Calu3 (cell line): ENCODE measurements at regions not wholly inside any gene's neighbourhood (a gene's known extent, or its start where the extent isn't known, plus 50 kb on each side); places are given as distances from the start of the nearest gene placed in this dataset.
"Not testable (repeated sequence)": the region's sequence is repeated elsewhere in the genome, so short reads cannot be mapped to it uniquely, and the experiment has no call there.

Experiments
- BruUV-seq: library from RNA; stranded (reverse); fragments of 400-500 nt; replicated peaks from 2 replicates; lab custom pipeline; 2021; lab: Mats Ljungman, UMichigan
- CTCF ChIA-PET: fragments of 300-600 bp; sonication (Branson Sonifier 250); formaldehyde crosslinking; loops from one replicate; lab custom pipeline; 2022; ENCODE audit warnings: antibody characterized with exemption; lab: Charles Lee
- DNase-seq: peaks from one replicate; pipeline ENCODE4 v3.0.0; 2022
- H3K27ac Mint-ChIP-seq: one replicate; pipeline ENCODE4 v1.8.0; 2022; ENCODE audit warnings: mixed read lengths; ENCODE audit not compliant: unreplicated experiment
- H3K27me3 Mint-ChIP-seq: one replicate; pipeline ENCODE4 v1.8.0; 2022; ENCODE audit warnings: mixed read lengths; ENCODE audit not compliant: unreplicated experiment
- H3K36me3 Mint-ChIP-seq: one replicate; pipeline ENCODE4 v1.8.0; 2022; ENCODE audit warnings: mild to moderate bottlenecking, moderate library complexity, mixed read lengths; ENCODE audit not compliant: insufficient read depth, unreplicated experiment
- H3K4me1 Mint-ChIP-seq: one replicate; pipeline ENCODE4 v1.8.0; 2022; ENCODE audit warnings: mild to moderate bottlenecking, low read depth, mixed read lengths; ENCODE audit not compliant: unreplicated experiment
- H3K4me3 Mint-ChIP-seq: one replicate; pipeline ENCODE4 v1.8.0; 2022; ENCODE audit warnings: mild to moderate bottlenecking, low read depth, moderate library complexity, mixed read lengths; ENCODE audit not compliant: unreplicated experiment
- H3K9me3 Mint-ChIP-seq: one replicate; pipeline ENCODE4 v1.8.0; 2022; ENCODE audit warnings: low read depth, mixed read lengths; ENCODE audit not compliant: unreplicated experiment
- intact Hi-C: fragments of 100-400 bp; cut with micrococcal nuclease; formaldehyde crosslinking; loops from one replicate; pipeline ENCODE4 v1.10.0; 2022; ENCODE audit not compliant: unreplicated experiment
- TF ChIP-seq, protein P1 (sequence below): fragments of 200-600 bp; IDR thresholded peaks from one replicate; pipeline ENCODE4 v1.8.0; 2022; ENCODE audit warnings: antibody characterized with exemption; ENCODE audit not compliant: unreplicated experiment

DNA sequence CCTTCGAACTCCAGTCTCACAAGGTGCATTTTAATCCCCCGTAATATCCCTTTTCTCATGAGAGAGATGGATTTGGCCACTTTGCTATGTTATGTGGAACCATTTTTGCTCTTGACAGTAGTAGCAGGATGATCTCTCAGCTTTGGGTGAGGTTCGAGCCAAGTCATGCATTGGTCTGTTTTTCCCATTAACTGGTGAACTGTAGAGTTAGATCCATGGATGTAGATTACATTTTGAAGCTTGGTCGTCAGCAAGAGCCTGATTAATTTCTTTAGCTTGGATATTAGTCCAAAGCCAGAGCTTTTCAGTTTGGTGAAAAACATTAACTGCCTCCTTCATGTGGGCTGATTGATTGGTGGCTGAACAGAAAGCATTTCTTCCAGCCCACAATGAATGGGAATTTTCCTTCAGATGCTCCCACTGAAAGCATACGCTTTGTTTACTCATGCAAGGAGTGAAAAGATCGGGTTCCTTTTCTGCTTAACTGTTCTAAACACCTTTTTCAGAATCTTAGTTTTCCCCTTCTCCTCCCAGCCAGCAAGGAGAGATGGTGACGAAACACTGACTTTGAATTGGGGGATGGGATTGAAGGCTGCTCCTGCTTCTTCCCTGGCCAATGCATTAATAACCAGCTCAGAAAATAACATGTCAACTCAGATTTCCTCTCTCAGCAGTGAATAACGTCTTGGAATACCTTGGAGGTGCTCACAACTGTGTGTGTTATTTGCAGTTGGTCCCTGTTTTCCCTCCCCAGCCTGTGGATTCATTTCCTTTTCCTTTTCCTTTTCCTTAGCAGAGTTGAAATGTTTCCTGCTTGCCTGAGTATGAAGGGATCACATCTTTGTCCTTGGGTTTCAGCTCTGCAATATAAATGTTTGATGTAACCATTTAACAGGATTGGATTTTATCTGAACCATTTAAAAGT lies 351.8 kb upstream of the FZD8 start:
- H3K4me3 Mint-ChIP-seq, result no peak overlapping the region
- H3K4me1 Mint-ChIP-seq, result no peaks in the 10 kb centered on the region
- no peaks in the 10 kb centered on the region for H3K27me3 Mint-ChIP-seq
- intact Hi-C loops, result no loop called here
- no peak overlapping the region for H3K27ac Mint-ChIP-seq
- peaks cover 4% of the 10 kb centered on the region for H3K9me3 Mint-ChIP-seq
- TF ChIP-seq, protein P1, sequence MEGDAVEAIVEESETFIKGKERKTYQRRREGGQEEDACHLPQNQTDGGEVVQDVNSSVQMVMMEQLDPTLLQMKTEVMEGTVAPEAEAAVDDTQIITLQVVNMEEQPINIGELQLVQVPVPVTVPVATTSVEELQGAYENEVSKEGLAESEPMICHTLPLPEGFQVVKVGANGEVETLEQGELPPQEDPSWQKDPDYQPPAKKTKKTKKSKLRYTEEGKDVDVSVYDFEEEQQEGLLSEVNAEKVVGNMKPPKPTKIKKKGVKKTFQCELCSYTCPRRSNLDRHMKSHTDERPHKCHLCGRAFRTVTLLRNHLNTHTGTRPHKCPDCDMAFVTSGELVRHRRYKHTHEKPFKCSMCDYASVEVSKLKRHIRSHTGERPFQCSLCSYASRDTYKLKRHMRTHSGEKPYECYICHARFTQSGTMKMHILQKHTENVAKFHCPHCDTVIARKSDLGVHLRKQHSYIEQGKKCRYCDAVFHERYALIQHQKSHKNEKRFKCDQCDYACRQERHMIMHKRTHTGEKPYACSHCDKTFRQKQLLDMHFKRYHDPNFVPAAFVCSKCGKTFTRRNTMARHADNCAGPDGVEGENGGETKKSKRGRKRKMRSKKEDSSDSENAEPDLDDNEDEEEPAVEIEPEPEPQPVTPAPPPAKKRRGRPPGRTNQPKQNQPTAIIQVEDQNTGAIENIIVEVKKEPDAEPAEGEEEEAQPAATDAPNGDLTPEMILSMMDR, result no peak
- CTCF ChIA-PET, result interaction anchor here (0.7 kb wide), 1 partner anchor 25 kb away, joined by 3 read pairs; no protein-coding TSS in a partner anchor
- no TSS peak for BruUV-seq
- no peak for DNase-seq
- no peaks in the 10 kb centered on the region for H3K36me3 Mint-ChIP-seq

DNA sequence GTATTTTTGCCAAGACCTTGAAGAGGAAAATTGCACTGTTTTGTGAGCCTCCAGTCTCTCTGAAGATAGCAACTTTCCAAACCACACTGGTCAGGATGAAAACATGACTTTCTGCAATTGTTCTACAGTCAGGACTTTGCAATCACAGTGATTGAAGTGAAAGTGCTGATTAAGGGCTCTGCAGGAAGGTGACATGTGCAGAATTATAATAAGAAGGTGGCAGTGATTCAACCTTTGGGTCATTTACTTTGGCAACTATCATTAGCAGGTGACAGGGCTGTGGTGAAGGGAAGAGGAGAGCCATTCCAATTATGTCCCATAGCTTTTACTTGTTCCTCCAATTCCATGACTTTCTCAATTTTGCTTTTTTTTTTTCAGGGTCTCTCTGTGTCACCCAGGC lies 350.0 kb upstream of the FZD8 start:
- Mint-ChIP-seq H3K36me3 (no peaks in the 10 kb centered on the region), H3K9me3 (no peaks in the 10 kb centered on the region), H3K4me1 (no peaks in the 10 kb centered on the region), H3K27ac (no peak overlapping the region), H3K27me3 (no peaks in the 10 kb centered on the region), H3K4me3 (no peak overlapping the region)
- TF ChIP-seq, protein P1, result no peak
- BruUV-seq, result no TSS peak
- intact Hi-C loops, result no loop called here
- CTCF ChIA-PET, result no interaction called here
- DNase-seq, result no peak

DNA sequence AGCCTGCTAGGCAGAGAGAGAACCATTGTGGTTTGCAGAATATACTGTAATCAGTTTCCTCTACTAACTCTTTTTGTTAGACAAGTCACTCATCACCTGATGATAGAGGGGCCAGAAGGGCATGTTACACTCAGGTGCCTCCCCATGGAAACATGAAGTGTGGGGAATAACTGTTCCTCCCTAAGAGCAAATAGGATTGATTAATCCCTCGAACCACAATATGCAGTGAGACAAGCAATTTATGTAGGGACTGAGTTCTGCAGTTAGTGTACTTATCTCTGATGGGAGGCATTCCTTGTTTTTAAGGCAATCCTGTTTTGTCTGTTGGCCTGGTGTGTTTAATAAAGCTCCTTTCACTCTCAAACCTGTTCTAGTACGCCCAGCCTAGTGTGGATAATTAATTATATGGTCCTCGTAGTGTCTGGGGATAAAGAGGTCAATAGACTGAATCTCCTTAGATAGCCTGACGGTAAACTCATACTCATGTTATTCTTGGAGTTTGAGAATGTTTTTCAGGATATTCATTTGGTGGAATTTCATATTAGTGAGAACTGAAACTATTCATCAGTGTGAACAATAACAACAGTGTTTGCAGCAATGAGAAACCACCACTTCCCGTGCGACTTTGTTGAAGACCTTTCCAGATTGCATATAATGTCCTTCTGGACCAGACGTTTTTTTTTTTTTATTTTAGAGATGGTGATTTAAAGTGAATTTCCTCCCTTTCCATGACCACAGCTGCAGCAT lies 344.8 kb upstream of the FZD8 start:
- H3K4me3 Mint-ChIP-seq, result no peak overlapping the region
- H3K4me1 Mint-ChIP-seq, result no peaks in the 10 kb centered on the region
- CTCF ChIA-PET, result no interaction called here
- H3K27me3 Mint-ChIP-seq, result no peaks in the 10 kb centered on the region
- no peaks in the 10 kb centered on the region for H3K36me3 Mint-ChIP-seq
- H3K9me3 Mint-ChIP-seq, result peaks cover 2% of the 10 kb centered on the region
- no peak for DNase-seq
- intact Hi-C loops, result no loop called here
- BruUV-seq, result no TSS peak
- TF ChIP-seq, protein P1, result no peak
- H3K27ac Mint-ChIP-seq, result no peak overlapping the region

DNA sequence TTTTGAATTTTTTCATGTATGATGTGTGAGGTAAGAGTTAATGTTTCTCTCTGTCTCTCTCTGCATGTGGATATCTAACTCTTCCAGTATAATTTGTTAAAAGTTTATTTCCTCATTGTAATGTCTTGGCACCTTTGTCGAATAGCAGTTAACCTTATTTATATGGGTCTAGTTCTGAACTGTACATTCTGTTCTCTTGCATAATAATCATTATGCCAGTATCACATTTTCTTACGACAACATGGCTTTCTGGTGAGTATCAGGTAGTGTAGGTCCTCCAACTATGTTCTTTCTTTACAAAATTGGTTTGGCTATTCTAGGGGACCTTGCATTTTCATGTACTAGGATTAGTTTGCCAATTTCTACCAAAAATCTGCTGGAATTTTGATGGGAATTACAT lies 337.0 kb upstream of the FZD8 start:
- no peak for DNase-seq
- no TSS peak for BruUV-seq
- CTCF ChIA-PET, result no interaction called here
- Mint-ChIP-seq H3K4me3 (no peak overlapping the region), H3K27ac (no peak overlapping the region), H3K36me3 (no peaks in the 10 kb centered on the region), H3K4me1 (no peaks in the 10 kb centered on the region), H3K9me3 (peaks cover 9% of the 10 kb centered on the region), H3K27me3 (no peaks in the 10 kb centered on the region)
- TF ChIP-seq, protein P1, result no peak
- intact Hi-C loops, result no loop called here

DNA sequence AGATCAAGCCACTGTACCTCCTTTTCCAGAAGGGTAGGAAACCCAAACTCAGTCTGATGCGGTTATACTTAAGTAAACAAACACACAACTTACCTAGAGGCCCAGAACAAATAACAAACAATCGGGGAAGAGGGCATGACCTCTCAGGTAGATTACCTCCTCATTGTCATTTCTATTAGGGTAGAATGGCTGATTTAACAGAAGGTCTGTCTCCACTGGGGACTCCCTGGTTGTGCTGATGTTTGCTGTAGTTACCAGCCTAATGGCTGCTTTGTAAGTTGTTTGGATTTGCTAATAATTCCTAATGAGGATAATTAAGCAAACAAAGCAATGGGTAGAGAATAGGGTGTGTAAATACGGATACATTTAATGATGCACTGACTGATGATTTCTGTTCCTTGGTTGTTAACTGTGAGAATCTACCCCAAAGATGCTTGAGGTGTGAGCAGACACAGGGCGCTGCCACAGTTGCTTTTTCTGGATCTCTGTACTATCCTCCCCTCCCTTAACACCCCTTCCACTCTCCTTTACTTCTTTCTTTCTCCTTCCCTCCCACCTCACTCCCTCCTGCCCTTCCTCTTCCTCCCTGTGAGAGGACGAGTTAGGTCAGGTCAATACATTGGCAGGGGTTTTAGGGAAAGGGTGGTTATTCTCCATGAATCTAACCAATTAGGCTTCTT lies 332.0 kb upstream of the FZD8 start:
- DNase-seq, H3K36me3 Mint-ChIP-seq, H3K9me3 Mint-ChIP-seq, intact Hi-C loops, H3K27ac Mint-ChIP-seq, H3K4me1 Mint-ChIP-seq, CTCF ChIA-PET, BruUV-seq, H3K4me3 Mint-ChIP-seq, H3K27me3 Mint-ChIP-seq: not testable (repeated sequence)
